ENCODE measurements at regions not wholly inside any gene's neighbourhood (a gene's known extent, or its start where the extent isn't known, plus 50 kb on each side); places are given as distances from the start of the nearest gene placed in this dataset.

- TF ChIP-seq, protein P1, sequence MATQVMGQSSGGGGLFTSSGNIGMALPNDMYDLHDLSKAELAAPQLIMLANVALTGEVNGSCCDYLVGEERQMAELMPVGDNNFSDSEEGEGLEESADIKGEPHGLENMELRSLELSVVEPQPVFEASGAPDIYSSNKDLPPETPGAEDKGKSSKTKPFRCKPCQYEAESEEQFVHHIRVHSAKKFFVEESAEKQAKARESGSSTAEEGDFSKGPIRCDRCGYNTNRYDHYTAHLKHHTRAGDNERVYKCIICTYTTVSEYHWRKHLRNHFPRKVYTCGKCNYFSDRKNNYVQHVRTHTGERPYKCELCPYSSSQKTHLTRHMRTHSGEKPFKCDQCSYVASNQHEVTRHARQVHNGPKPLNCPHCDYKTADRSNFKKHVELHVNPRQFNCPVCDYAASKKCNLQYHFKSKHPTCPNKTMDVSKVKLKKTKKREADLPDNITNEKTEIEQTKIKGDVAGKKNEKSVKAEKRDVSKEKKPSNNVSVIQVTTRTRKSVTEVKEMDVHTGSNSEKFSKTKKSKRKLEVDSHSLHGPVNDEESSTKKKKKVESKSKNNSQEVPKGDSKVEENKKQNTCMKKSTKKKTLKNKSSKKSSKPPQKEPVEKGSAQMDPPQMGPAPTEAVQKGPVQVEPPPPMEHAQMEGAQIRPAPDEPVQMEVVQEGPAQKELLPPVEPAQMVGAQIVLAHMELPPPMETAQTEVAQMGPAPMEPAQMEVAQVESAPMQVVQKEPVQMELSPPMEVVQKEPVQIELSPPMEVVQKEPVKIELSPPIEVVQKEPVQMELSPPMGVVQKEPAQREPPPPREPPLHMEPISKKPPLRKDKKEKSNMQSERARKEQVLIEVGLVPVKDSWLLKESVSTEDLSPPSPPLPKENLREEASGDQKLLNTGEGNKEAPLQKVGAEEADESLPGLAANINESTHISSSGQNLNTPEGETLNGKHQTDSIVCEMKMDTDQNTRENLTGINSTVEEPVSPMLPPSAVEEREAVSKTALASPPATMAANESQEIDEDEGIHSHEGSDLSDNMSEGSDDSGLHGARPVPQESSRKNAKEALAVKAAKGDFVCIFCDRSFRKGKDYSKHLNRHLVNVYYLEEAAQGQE (tag by site-specific recombination; IDR thresholded peaks at IDR 0.05) = no peak
- TF ChIP-seq ZNF239 (tag by site-specific recombination; IDR thresholded peaks at IDR 0.05) (no peak), ZNF621 (tag by site-specific recombination; IDR thresholded peaks at IDR 0.05) (no peak), SP7 (tag by site-specific recombination; IDR thresholded peaks at IDR 0.05) (no peak), ZNF48 (tag by site-specific recombination; IDR thresholded peaks at IDR 0.05) (no peak)
- TF ChIP-seq, protein P2, sequence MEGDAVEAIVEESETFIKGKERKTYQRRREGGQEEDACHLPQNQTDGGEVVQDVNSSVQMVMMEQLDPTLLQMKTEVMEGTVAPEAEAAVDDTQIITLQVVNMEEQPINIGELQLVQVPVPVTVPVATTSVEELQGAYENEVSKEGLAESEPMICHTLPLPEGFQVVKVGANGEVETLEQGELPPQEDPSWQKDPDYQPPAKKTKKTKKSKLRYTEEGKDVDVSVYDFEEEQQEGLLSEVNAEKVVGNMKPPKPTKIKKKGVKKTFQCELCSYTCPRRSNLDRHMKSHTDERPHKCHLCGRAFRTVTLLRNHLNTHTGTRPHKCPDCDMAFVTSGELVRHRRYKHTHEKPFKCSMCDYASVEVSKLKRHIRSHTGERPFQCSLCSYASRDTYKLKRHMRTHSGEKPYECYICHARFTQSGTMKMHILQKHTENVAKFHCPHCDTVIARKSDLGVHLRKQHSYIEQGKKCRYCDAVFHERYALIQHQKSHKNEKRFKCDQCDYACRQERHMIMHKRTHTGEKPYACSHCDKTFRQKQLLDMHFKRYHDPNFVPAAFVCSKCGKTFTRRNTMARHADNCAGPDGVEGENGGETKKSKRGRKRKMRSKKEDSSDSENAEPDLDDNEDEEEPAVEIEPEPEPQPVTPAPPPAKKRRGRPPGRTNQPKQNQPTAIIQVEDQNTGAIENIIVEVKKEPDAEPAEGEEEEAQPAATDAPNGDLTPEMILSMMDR (tag by site-specific recombination; IDR thresholded peaks at IDR 0.05) = no peak
Measured at GRCh38 chr1:226476066-226476465, 68.2 kb upstream of the PARP1 start.
